ENCODE measurements at regions not wholly inside any gene's neighbourhood (a gene's known extent, or its start where the extent isn't known, plus 50 kb on each side); places are given as distances from the start of the nearest gene placed in this dataset.
"Not testable (repeated sequence)": the region's sequence is repeated elsewhere in the genome, so short reads cannot be mapped to it uniquely, and the experiment has no call there.

DNA sequence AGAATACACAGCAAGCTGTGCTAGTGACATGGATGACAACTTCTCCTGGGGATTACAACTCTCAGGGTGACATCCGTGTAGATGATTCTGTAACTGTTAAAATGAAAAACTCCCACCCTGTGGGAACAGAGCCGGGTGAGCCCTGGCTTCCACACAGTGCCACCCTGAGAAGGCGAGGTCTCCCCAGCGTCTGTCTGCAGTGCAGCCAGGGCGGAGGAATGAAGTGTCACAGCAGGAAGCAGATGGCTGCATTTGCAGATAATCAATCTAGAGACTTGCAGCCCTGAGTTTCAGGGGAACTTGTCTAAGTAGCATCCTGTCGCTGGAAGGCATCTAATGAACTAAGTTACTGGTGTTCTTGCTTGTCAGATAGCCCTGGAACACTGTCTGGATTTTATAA, 56.5 kb upstream of the UNC93A start:
- TF ChIP-seq, protein P1, sequence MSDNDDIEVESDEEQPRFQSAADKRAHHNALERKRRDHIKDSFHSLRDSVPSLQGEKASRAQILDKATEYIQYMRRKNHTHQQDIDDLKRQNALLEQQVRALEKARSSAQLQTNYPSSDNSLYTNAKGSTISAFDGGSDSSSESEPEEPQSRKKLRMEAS (IDR thresholded peaks at IDR 0.05) = not testable (repeated sequence)
- not testable (repeated sequence) for TF ChIP-seq POLR2AphosphoS5 (IDR thresholded peaks at IDR 0.05; ENCODE audit: low read depth, low read length); POLR2A (IDR thresholded peaks at IDR 0.05; ENCODE audit: borderline replicate concordance, extremely low read depth, insufficient read depth, insufficient read length)

Data from HCT116 (cell line).